Karpas-422 (cell line): ENCODE measurements at regions not wholly inside any gene's neighbourhood (a gene's known extent, or its start where the extent isn't known, plus 50 kb on each side); places are given as distances from the start of the nearest gene placed in this dataset.

Experiments
- DNase-seq: peaks from one replicate; pipeline ENCODE4 v3.0.0-alpha.2; 2015
- H2AFZ ChIP-seq: fragments of 200-600 bp; sonication (generic); 2 replicates; pipeline ENCODE4 v1.6.1; 2014; ENCODE audit warnings: antibody characterized with exemption, low read length, mixed read lengths
- H3K27ac ChIP-seq: fragments of 200-600 bp; sonication (generic); 2 replicates; pipeline ENCODE4 v1.5.1; 2014; ENCODE audit warnings: mild to moderate bottlenecking, low read length, moderate library complexity
- H3K27me3 ChIP-seq: fragments of 200-600 bp; sonication (generic); 2 replicates; pipeline ENCODE4 v1.6.1; 2014; ENCODE audit warnings: low read length, mixed read lengths
- H3K36me3 ChIP-seq: fragments of 200-600 bp; sonication (generic); 2 replicates; pipeline ENCODE4 v1.6.1; 2014; ENCODE audit warnings: low read length, mixed read lengths; ENCODE audit not compliant: insufficient read depth
- H3K4me1 ChIP-seq: fragments of 200-600 bp; sonication (generic); 2 replicates; pipeline ENCODE4 v1.6.1; 2014; ENCODE audit warnings: mild to moderate bottlenecking, low read length, mixed read lengths
- H3K4me2 ChIP-seq: fragments of 200-600 bp; sonication (generic); 2 replicates; pipeline ENCODE4 v1.6.1; 2014; ENCODE audit warnings: low read length, low read depth, mild to moderate bottlenecking; ENCODE audit not compliant: poor library complexity, severe bottlenecking
- H3K4me3 ChIP-seq: fragments of 200-600 bp; sonication (generic); 2 replicates; pipeline ENCODE4 v1.5.1; 2014; ENCODE audit warnings: mild to moderate bottlenecking, antibody characterized with exemption, low read length, mixed read lengths
- H3K79me2 ChIP-seq: fragments of 200-600 bp; sonication (generic); 2 replicates; pipeline ENCODE4 v1.6.1; 2014; ENCODE audit warnings: mild to moderate bottlenecking, low read length, mixed read lengths
- H3K9ac ChIP-seq: fragments of 200-600 bp; sonication (generic); 2 replicates; pipeline ENCODE4 v1.6.0; 2014; ENCODE audit warnings: low read length
- H3K9me2 ChIP-seq: fragments of 200-600 bp; sonication (generic), shearing (Covaris generic); replicated peaks from 2 replicates; pipeline ENCODE4 v1.6.0; 2014; ENCODE audit warnings: mild to moderate bottlenecking, low read length, moderate library complexity; ENCODE audit not compliant: insufficient read depth
- H3K9me3 ChIP-seq: fragments of 300-700, 200-600 bp; sonication (generic); 2 replicates; pipeline ENCODE4 v1.6.1; 2014; ENCODE audit warnings: low read length, mixed read lengths
- H4K20me1 ChIP-seq: fragments of 200-600 bp; sonication (generic); 2 replicates; pipeline ENCODE4 v1.6.1; 2014; ENCODE audit warnings: mild to moderate bottlenecking, antibody characterized with exemption, low read length, low read depth; ENCODE audit not compliant: insufficient read depth

DNA sequence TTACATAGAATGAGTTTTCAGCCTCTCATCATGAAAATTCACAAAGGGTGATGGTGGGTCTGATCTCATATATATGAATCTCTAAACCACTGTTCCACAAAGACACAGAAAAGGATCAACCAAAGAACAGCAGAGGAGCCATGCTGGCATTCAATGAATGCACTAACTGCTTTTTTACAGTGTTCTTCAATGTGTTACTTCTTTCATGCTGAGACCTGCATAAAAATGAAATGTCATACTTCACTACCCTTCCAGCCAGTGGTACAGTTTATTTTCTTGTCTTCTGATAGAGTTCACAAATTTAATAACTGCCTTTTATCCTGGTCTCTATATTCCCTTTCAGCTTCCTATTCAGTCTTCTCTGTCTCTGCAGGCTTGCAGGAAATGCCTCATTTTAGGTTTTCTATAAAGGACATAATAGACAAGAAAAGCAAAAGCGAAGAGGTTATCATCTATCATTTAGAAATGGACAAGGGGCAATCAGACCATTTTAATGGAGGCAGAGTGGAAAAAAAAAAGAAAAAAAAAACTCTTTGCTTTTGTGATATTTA lies 836.7 kb upstream of the FOXG1 start:
- Histone ChIP-seq H3K79me2 (no peaks in the 10 kb centered on the region), H3K9me2 (no peaks in the 10 kb centered on the region), H3K9me3 (peaks cover 73% of the 10 kb centered on the region), H4K20me1 (no peaks in the 10 kb centered on the region), H3K27ac (no peak overlapping the region), H3K36me3 (no peaks in the 10 kb centered on the region), H3K4me2 (no peak overlapping the region), H3K9ac (no peak overlapping the region), H2AFZ (no peak overlapping the region), H3K27me3 (no peaks in the 10 kb centered on the region), H3K4me3 (no peak overlapping the region), H3K4me1 (no peaks in the 10 kb centered on the region)
- DNase-seq, result no peak

DNA sequence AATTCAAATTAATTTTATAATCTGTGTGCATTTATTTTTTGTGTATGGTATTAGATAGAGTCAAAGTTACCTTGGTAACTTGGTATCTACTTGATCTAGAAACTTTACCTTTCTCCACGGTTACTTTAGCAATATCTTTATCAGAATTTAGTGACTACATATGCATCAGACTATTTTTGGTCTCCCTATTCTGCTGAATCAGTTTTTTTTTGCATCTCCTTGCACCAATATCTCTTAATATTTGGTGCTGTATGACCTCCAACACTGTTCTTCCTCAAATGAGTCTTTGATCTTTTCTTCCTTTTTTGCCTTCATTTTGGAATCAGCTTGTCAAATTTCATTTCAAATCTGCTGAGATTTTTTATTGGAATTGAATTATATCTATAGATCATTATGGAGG lies 828.2 kb upstream of the FOXG1 start:
- Histone ChIP-seq H3K9me2 (no peaks in the 10 kb centered on the region), H3K4me3 (no peak overlapping the region), H3K27me3 (no peaks in the 10 kb centered on the region), H3K9me3 (peaks cover 42% of the 10 kb centered on the region), H3K27ac (no peak overlapping the region), H3K79me2 (no peaks in the 10 kb centered on the region), H4K20me1 (no peaks in the 10 kb centered on the region), H3K9ac (no peak overlapping the region), H3K4me2 (no peak overlapping the region), H2AFZ (no peak overlapping the region), H3K36me3 (no peaks in the 10 kb centered on the region), H3K4me1 (no peaks in the 10 kb centered on the region)
- no peak for DNase-seq

DNA sequence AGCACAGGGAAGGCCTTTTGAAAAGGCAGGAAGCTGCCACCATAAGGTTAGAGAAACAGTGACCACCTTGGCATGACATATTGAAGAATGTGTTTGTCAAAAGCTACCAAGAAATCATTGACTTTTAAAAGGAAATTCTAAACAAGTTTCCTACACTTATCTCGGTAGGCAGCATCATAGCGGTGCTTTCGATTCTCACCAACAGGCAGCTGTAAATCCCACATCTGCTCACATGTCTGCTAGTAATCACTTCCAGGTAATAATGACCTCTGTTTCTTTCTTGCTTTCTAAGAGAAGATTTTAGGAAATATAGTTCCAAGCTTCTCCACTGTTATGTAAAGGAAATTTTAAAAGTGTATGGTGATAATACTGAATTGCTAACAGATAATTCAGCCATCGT lies 821.1 kb upstream of the FOXG1 start:
- H3K4me2 ChIP-seq, result no peak overlapping the region
- H3K9me3 ChIP-seq, result peaks cover 48% of the 10 kb centered on the region
- H4K20me1 ChIP-seq, result no peaks in the 10 kb centered on the region
- H3K4me3 ChIP-seq, result no peak overlapping the region; the same call in 1 of the 2 replicates
- H3K27ac ChIP-seq, result no peak overlapping the region
- no peaks in the 10 kb centered on the region for H3K4me1 ChIP-seq
- no peak overlapping the region for H2AFZ ChIP-seq
- H3K9ac ChIP-seq, result no peak overlapping the region
- no peak for DNase-seq
- no peaks in the 10 kb centered on the region for H3K9me2 ChIP-seq
- no peaks in the 10 kb centered on the region for H3K79me2 ChIP-seq
- no peaks in the 10 kb centered on the region for H3K27me3 ChIP-seq
- H3K36me3 ChIP-seq, result no peaks in the 10 kb centered on the region

DNA sequence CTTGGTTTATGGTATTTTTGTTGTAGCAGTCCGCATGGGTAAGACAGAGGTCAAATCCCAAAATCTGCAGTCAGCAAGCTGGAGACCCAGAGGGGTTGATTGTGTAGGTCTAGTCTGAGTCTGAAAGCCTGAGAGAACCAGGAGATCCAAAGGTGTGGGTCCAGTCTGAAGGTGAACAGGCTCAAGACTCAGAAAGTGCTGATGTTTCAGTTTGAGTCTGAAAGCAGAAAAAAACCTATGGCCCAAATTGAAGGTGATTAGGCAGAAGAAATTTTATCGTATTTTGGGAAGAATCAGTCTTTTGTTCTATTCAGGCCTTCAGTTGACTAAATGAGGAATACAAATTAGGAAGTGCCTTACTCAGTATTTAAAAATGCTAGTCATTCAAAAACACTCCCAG lies 807.8 kb upstream of the FOXG1 start:
- H3K4me2 ChIP-seq, result no peak overlapping the region
- no peaks in the 10 kb centered on the region for H3K36me3 ChIP-seq
- no peaks in the 10 kb centered on the region for H3K79me2 ChIP-seq
- H3K27ac ChIP-seq, result no peak overlapping the region
- H3K4me3 ChIP-seq, result no peak overlapping the region
- peaks cover 71% of the 10 kb centered on the region for H3K9me3 ChIP-seq
- H3K9ac ChIP-seq, result no peak overlapping the region
- H2AFZ ChIP-seq, result no peak overlapping the region
- H3K27me3 ChIP-seq, result no peaks in the 10 kb centered on the region
- no peaks in the 10 kb centered on the region for H4K20me1 ChIP-seq
- no peaks in the 10 kb centered on the region for H3K4me1 ChIP-seq
- no peak for DNase-seq
- H3K9me2 ChIP-seq, result no peaks in the 10 kb centered on the region

DNA sequence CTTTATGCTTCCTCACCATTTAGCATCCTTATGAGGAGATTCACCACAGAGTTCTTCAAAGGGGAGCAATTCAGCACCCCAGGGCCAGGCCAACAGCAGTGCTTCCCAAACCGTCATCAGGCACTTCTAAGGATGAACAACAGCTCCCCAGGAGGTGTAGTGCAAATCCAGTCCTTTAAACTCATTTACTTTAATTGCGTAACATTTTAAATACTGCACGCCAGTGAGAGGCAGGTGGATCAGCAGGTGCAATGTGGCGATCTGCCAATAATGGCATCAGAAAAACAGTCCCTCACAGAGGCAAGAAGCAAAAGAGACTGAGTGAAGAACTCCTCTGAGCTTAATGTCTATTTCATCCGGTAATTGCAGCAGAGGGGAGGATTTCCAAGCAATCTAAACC lies 770.9 kb upstream of the FOXG1 start:
- H2AFZ ChIP-seq, result no peak overlapping the region
- no peak overlapping the region for H3K4me2 ChIP-seq
- H3K36me3 ChIP-seq, result no peaks in the 10 kb centered on the region
- H3K4me3 ChIP-seq, result no peak overlapping the region
- H3K27ac ChIP-seq, result no peak overlapping the region
- H3K9ac ChIP-seq, result no peak overlapping the region
- H3K9me2 ChIP-seq, result no peaks in the 10 kb centered on the region
- DNase-seq, result no peak
- H3K27me3 ChIP-seq, result no peaks in the 10 kb centered on the region
- H3K4me1 ChIP-seq, result no peaks in the 10 kb centered on the region
- H3K79me2 ChIP-seq, result no peaks in the 10 kb centered on the region
- no peaks in the 10 kb centered on the region for H4K20me1 ChIP-seq
- H3K9me3 ChIP-seq, result peaks cover 69% of the 10 kb centered on the region

DNA sequence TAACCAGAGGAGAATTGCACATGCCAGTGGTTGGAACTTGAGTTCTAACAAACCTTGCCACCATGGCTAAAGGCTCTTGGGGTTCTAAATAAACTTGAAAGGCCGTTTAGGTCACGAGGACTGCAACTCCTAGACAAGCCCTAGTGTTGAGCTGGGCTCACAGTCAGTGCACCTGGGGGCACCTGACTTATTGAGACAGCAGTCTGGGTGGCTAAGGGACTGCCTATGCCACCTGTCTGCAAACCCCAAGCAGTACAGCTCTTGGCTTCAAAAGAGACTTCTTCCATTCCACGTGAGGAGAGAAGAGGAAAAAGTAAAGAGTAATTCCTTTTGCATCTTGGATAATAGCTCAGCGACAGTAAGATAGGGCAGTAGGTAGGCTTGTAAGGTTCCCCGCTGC lies 765.6 kb upstream of the FOXG1 start:
- Histone ChIP-seq H3K4me2 (no peak overlapping the region), H3K4me3 (no peak overlapping the region), H3K79me2 (no peaks in the 10 kb centered on the region), H3K36me3 (no peaks in the 10 kb centered on the region), H3K9me2 (no peaks in the 10 kb centered on the region), H4K20me1 (no peaks in the 10 kb centered on the region), H3K9ac (no peak overlapping the region), H2AFZ (no peak overlapping the region), H3K4me1 (no peaks in the 10 kb centered on the region), H3K27ac (no peak overlapping the region), H3K9me3 (peaks cover 72% of the 10 kb centered on the region), H3K27me3 (no peaks in the 10 kb centered on the region)
- no peak for DNase-seq

DNA sequence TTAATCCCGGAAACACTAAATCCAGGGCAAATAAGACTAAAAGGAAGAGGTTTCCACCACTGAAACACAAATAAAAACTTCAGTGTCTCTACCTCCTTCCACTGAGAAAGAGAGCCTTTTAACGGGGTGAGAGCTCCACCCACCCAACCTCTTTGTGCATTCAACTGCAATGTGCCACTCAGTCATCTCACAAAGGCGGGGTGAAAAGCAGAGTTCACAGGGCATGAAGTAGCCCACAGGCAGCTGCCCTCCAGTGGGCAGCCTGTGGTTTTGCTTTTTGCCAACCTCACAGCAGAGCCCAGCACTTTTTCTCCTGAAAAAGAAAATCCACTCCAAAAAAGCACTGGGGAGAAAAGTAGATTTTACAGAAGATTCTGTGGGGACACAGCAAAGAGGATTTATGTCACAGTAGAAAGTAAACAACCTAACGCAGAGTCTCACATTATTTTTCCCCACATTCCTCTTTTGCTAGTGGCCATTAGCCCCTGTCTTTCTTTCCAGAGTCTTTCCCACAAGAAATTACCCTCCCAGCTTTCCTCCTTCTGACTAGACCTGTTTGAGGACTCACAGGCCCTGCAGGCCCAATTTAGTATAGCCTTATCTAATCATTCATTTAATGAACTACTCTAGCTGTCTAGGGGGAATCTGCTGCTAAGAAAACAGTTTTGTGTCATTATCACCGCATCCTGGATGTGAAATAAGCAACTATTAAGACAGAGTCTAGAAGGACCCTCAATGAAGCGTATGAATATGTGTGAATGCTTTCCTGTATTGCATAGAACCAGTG lies 753.8 kb upstream of the FOXG1 start:
- no peaks in the 10 kb centered on the region for H3K36me3 ChIP-seq
- no peaks in the 10 kb centered on the region for H3K79me2 ChIP-seq
- H3K4me3 ChIP-seq, result no peak overlapping the region
- no peaks in the 10 kb centered on the region for H4K20me1 ChIP-seq
- no peak overlapping the region for H3K9ac ChIP-seq
- no peak overlapping the region for H3K4me2 ChIP-seq
- no peak overlapping the region for H3K27ac ChIP-seq
- no peak for DNase-seq
- H3K9me3 ChIP-seq, result peaks cover 56% of the 10 kb centered on the region
- H3K9me2 ChIP-seq, result no peaks in the 10 kb centered on the region
- H2AFZ ChIP-seq, result no peak overlapping the region
- H3K4me1 ChIP-seq, result no peaks in the 10 kb centered on the region
- no peaks in the 10 kb centered on the region for H3K27me3 ChIP-seq

DNA sequence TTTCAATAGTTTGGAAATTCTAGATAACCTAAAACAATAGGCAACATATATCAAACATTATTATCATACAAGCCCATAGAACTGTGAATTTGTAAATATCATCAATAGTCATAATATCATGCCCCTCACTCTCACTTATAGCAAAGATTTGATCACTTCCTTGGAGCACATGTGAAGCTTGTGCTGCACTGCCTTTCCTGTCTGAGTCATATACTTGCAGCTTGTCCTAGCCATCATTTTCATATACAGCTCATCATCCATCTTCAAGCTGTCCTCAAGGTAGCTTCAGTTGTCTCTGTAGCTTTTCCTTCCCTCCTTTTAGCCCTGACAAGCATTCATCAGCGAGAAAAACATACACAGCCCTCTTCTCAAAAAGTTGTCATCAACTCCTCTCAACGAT lies 746.5 kb upstream of the FOXG1 start:
- Histone ChIP-seq H3K9ac (no peak overlapping the region), H3K4me2 (no peak overlapping the region), H3K4me1 (no peaks in the 10 kb centered on the region), H3K36me3 (0 out of 2 replicates have a peak, but pooled peaks cover 4% of the 10 kb centered on the region), H3K9me2 (no peaks in the 10 kb centered on the region), H3K27ac (no peak overlapping the region), H3K9me3 (peaks cover 70% of the 10 kb centered on the region), H2AFZ (no peak overlapping the region), H3K4me3 (no peak overlapping the region), H3K27me3 (no peaks in the 10 kb centered on the region), H4K20me1 (no peaks in the 10 kb centered on the region), H3K79me2 (no peaks in the 10 kb centered on the region)
- no peak for DNase-seq
